Mesothelial cell of epicardium (in vitro differentiated cells): ENCODE measurements at regions not wholly inside any gene's neighbourhood (a gene's known extent, or its start where the extent isn't known, plus 50 kb on each side); places are given as distances from the start of the nearest gene placed in this dataset.

Experiments used
- DNase-seq, 2 experiments: peaks; one replicate each; pipeline ENCODE4 v3.0.0; 2021; ENCODE audit warnings: low spot score in 2 of 2; ENCODE audit not compliant: unreplicated experiment in 2 of 2
- H3K27ac Mint-ChIP-seq: 2 replicates; pipeline ENCODE4 v1.8.0; 2021; ENCODE audit warnings: mixed read lengths
- H3K27me3 Mint-ChIP-seq: 2 replicates; pipeline ENCODE4 v1.8.0; 2021; ENCODE audit warnings: low read depth, mixed read lengths
- H3K36me3 Mint-ChIP-seq: 2 replicates; pipeline ENCODE4 v1.8.0; 2021; ENCODE audit warnings: mixed read lengths
- H3K4me1 Mint-ChIP-seq: 2 replicates; pipeline ENCODE4 v1.8.0; 2021; ENCODE audit warnings: mixed read lengths
- H3K4me3 Mint-ChIP-seq: 2 replicates; pipeline ENCODE4 v1.8.0; 2021; ENCODE audit warnings: mild to moderate bottlenecking, moderate library complexity, mixed read lengths
- H3K9me3 Mint-ChIP-seq: 2 replicates; pipeline ENCODE4 v1.8.0; 2021; ENCODE audit warnings: mixed read lengths
- TF ChIP-seq, protein P1 (sequence below): fragments of 200-600 bp; sonication (generic); IDR thresholded peaks from one replicate; pipeline ENCODE4 v1.5.0; 2021; ENCODE audit warnings: antibody characterized with exemption; ENCODE audit not compliant: unreplicated experiment

DNA sequence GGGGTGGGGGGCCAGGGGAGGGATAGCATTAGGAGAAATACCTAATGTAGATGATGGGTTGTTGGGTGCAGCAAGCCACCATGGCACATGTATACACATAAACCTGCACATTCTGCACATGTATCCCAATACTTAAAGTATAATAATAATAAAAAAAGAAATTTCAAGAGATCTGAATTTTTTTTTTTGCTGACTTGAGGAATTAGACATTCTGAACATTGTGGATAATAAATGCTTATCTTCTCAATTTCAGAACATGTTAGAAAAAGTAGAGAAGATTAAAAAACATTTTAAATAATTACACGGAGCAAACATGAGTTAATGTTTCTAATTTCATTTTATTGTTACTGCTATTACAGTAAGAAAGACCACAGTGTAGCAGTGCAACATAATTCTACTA lies 230.4 kb downstream of the DTHD1 start:
- Mint-ChIP-seq H3K36me3 (no peaks in the 10 kb centered on the region), H3K27me3 (peaks cover under 1% of the 10 kb centered on the region), H3K27ac (no peak overlapping the region), H3K9me3 (no peaks in the 10 kb centered on the region), H3K4me1 (no peaks in the 10 kb centered on the region), H3K4me3 (no peak overlapping the region)
- DNase-seq: no peak
- TF ChIP-seq, protein P1, sequence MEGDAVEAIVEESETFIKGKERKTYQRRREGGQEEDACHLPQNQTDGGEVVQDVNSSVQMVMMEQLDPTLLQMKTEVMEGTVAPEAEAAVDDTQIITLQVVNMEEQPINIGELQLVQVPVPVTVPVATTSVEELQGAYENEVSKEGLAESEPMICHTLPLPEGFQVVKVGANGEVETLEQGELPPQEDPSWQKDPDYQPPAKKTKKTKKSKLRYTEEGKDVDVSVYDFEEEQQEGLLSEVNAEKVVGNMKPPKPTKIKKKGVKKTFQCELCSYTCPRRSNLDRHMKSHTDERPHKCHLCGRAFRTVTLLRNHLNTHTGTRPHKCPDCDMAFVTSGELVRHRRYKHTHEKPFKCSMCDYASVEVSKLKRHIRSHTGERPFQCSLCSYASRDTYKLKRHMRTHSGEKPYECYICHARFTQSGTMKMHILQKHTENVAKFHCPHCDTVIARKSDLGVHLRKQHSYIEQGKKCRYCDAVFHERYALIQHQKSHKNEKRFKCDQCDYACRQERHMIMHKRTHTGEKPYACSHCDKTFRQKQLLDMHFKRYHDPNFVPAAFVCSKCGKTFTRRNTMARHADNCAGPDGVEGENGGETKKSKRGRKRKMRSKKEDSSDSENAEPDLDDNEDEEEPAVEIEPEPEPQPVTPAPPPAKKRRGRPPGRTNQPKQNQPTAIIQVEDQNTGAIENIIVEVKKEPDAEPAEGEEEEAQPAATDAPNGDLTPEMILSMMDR: no peak

DNA sequence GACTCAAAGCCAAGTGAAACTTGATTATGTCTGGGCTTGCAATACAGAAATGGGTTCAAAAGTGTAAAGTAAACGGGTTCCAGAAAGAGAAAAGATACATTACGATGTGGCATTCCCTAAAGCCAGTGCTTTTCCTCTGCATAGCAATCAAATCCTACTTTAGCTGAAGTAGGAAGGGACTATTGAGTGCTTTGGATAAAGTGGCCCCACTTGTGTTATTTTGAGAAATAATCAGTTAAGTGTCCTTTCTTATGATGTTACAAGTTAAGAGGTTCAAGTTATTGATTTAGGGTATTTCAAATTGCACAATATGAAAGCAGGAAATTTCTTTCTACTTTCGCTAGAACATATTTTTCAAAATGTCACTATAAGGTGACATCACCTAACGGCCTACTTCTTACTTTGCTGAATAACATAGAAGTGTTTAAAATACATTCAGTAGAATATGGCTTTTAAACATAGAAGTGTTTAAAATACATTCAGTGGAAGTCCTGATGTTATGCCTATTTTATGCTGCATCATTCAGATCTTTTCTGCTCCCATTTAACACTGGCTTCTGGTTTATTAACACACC lies 235.2 kb downstream of the DTHD1 start:
- Mint-ChIP-seq H3K4me1 (no peaks in the 10 kb centered on the region), H3K27ac (no peak overlapping the region), H3K27me3 (no peaks in the 10 kb centered on the region), H3K9me3 (peaks cover 12% of the 10 kb centered on the region), H3K36me3 (no peaks in the 10 kb centered on the region), H3K4me3 (no peak overlapping the region)
- TF ChIP-seq, protein P1: no peak
- DNase-seq: no peak

DNA sequence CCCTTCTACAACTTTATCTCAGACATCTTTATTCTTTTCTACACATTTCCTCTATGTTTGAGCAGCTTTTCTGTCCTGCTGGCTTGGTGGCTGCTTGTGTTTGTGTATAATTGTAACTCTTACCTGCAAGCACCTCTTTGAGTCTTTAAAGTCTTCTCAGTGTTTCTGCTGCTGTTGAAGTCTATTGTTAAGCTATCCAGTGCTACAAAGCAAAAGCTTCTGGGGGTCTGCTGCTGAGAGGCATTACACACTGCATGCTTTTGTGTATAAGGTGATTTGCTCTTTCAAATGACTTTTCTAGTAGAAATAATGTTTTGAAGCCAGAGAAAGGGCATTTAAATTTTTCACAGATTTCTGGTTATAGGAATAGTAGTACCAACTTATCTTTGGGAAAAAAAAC lies 241.8 kb downstream of the DTHD1 start:
- no peak for DNase-seq
- no peaks in the 10 kb centered on the region for H3K27me3 Mint-ChIP-seq
- no peaks in the 10 kb centered on the region for H3K4me1 Mint-ChIP-seq
- peaks cover 41% of the 10 kb centered on the region for H3K9me3 Mint-ChIP-seq
- no peak overlapping the region for H3K27ac Mint-ChIP-seq
- TF ChIP-seq, protein P1: no peak
- no peak overlapping the region for H3K4me3 Mint-ChIP-seq
- H3K36me3 Mint-ChIP-seq: no peaks in the 10 kb centered on the region

DNA sequence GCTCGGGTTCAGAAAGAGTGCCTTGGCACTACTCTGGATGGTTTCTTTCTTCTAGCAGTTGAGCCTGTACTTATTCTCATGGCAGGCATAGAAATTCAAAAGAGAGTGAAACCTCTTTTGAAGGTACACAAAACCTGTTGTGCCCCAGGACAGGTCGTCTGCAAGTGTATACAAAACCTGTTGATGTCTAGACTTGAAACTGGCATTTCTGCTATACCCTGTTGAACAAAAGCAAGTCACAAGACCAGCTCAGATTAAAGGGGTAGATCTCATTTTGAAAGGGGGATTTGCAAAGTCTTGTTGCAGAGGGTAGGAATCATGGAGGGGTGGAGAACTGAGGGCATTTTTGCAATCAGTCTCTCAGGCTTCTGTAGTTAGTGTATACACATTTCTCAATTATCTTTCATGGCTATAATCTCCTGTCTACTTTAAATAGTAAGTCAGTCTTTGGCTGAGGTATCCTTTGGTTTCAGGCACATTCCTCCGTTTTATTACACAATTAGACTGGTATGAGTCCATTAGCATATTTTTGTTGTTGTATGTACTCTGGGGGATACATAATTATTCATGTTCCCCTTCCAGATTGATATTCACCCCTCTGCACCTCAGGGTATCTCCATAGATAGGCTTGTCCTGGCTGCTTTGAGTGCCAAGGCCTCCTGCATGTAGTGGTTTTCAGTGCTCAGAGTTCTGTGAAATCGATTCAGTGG lies 251.4 kb downstream of the DTHD1 start:
- TF ChIP-seq, protein P1: no peak
- Mint-ChIP-seq H3K4me3 (no peak overlapping the region), H3K36me3 (no peaks in the 10 kb centered on the region), H3K9me3 (peaks cover 14% of the 10 kb centered on the region), H3K27me3 (no peaks in the 10 kb centered on the region), H3K4me1 (no peaks in the 10 kb centered on the region), H3K27ac (no peak overlapping the region)
- DNase-seq: no peak

DNA sequence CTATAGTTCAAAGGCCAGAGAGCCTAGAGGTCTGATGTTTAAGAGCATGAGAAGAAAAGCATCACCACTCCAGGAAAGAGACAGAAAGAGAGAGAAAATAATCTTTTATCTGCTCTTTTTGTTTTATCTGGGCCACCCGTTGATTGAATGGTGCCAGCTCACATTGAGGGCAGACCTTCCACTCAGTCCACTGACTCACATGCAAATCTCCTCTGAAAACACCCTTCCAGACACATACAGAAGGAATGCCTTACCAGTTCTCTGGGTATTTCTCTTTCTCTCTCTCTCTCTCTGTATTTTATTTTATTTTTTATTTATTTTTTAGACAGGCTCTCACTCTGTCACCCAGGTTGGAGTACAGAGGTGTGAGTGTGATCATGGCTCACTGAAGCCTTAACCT lies 252.5 kb downstream of the DTHD1 start:
- Mint-ChIP-seq H3K27me3 (peaks cover 2% of the 10 kb centered on the region), H3K4me1 (no peaks in the 10 kb centered on the region), H3K9me3 (peaks cover 3% of the 10 kb centered on the region), H3K36me3 (no peaks in the 10 kb centered on the region), H3K4me3 (no peak overlapping the region), H3K27ac (no peak overlapping the region)
- DNase-seq: no peak
- TF ChIP-seq, protein P1: no peak

DNA sequence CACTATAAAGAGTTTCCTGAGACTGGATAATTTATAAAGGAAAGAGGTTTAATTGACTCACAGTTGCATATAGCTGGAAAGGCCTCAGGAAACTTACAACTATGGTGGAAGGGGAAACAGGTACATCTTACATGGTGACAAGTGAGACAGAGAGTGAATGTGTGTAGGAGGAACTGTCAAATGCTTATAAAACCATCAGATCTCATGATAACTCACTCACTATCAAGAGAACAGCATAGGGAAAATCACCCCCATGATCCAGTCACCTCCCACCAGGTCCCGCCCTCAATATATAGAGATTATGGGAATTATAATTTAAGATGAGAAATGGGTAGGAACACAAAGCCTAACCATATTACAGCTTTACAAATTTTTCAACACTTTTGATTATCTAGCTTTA lies 266.0 kb downstream of the DTHD1 start:
- Mint-ChIP-seq H3K4me3 (no peak overlapping the region), H3K4me1 (no peaks in the 10 kb centered on the region), H3K27me3 (no peaks in the 10 kb centered on the region)

More for the DNA sequence above, 266.0 kb downstream of the DTHD1 start:
- Mint-ChIP-seq H3K36me3 (no peaks in the 10 kb centered on the region), H3K27ac (no peak overlapping the region), H3K9me3 (no peaks in the 10 kb centered on the region)
- TF ChIP-seq, protein P1: no peak
- no peak for DNase-seq
